ENCODE measurements at regions not wholly inside any gene's neighbourhood (a gene's known extent, or its start where the extent isn't known, plus 50 kb on each side); places are given as distances from the start of the nearest gene placed in this dataset.
"Not testable (repeated sequence)": the region's sequence is repeated elsewhere in the genome, so short reads cannot be mapped to it uniquely, and the experiment has no call there.

GRCh38 chrX:140298960-140299825 lies 205.7 kb downstream of the SOX3 start:
- Mint-ChIP-seq H3K27me3 (ENCODE audit: low read depth) (no peaks in the 10 kb centered on the region), H3K36me3 (ENCODE audit: low read depth) (no peaks in the 10 kb centered on the region), H3K4me3 (ENCODE audit: low read depth) (no peak overlapping the region), H3K9me3 (no peaks in the 10 kb centered on the region), H3K4me1 (ENCODE audit: low read depth) (no peaks in the 10 kb centered on the region), H3K27ac (no peak overlapping the region)
- no peak for DNase-seq (ENCODE audit: low spot score)
- intact Hi-C loops (cut with micrococcal nuclease), result no loop called here

GRCh38 chrX:140297273-140297672 lies 207.6 kb downstream of the SOX3 start:
- no peaks in the 10 kb centered on the region for H3K4me1 Mint-ChIP-seq (ENCODE audit: low read depth)
- no peaks in the 10 kb centered on the region for H3K27me3 Mint-ChIP-seq (ENCODE audit: low read depth)
- H3K4me3 Mint-ChIP-seq (ENCODE audit: low read depth), result no peak overlapping the region
- H3K9me3 Mint-ChIP-seq, result no peaks in the 10 kb centered on the region
- H3K27ac Mint-ChIP-seq, result no peak overlapping the region
- DNase-seq (ENCODE audit: low spot score), result no peak
- no peaks in the 10 kb centered on the region for H3K36me3 Mint-ChIP-seq (ENCODE audit: low read depth)
- intact Hi-C loops (cut with micrococcal nuclease), result no loop called here

- Mint-ChIP-seq H3K4me3 (ENCODE audit: low read depth) (no peak overlapping the region), H3K27me3 (ENCODE audit: low read depth) (no peaks in the 10 kb centered on the region), H3K27ac (no peak overlapping the region), H3K36me3 (ENCODE audit: low read depth) (no peaks in the 10 kb centered on the region), H3K4me1 (ENCODE audit: low read depth) (no peaks in the 10 kb centered on the region), H3K9me3 (peaks cover 3% of the 10 kb centered on the region)
- intact Hi-C loops (cut with micrococcal nuclease), result no loop called here
- no peak for DNase-seq (ENCODE audit: low spot score)
Observed at GRCh38 chrX:140292961-140293360, 211.9 kb downstream of the SOX3 start.

GRCh38 chrX:140292188-140292587 lies 212.7 kb downstream of the SOX3 start:
- no peaks in the 10 kb centered on the region for H3K36me3 Mint-ChIP-seq (ENCODE audit: low read depth)
- no peak overlapping the region for H3K4me3 Mint-ChIP-seq (ENCODE audit: low read depth)
- peaks cover 3% of the 10 kb centered on the region for H3K9me3 Mint-ChIP-seq
- H3K27me3 Mint-ChIP-seq (ENCODE audit: low read depth), result no peaks in the 10 kb centered on the region
- no peaks in the 10 kb centered on the region for H3K4me1 Mint-ChIP-seq (ENCODE audit: low read depth)
- DNase-seq (ENCODE audit: low spot score), result no peak
- no peak overlapping the region for H3K27ac Mint-ChIP-seq
- intact Hi-C loops (cut with micrococcal nuclease), result no loop called here

- Mint-ChIP-seq H3K27ac (no peak overlapping the region), H3K27me3 (ENCODE audit: low read depth) (no peaks in the 10 kb centered on the region), H3K4me3 (ENCODE audit: low read depth) (no peak overlapping the region), H3K9me3 (no peaks in the 10 kb centered on the region), H3K36me3 (ENCODE audit: low read depth) (no peaks in the 10 kb centered on the region), H3K4me1 (ENCODE audit: low read depth) (no peaks in the 10 kb centered on the region)
- DNase-seq (ENCODE audit: low spot score), result no peak
- intact Hi-C loops (cut with micrococcal nuclease), result no loop called here
Observed at GRCh38 chrX:140274811-140275525, 229.9 kb downstream of the SOX3 start.

- H3K4me3 Mint-ChIP-seq (ENCODE audit: low read depth), result no peak overlapping the region
- no peaks in the 10 kb centered on the region for H3K27me3 Mint-ChIP-seq (ENCODE audit: low read depth)
- H3K9me3 Mint-ChIP-seq, result no peaks in the 10 kb centered on the region
- H3K36me3 Mint-ChIP-seq (ENCODE audit: low read depth), result no peaks in the 10 kb centered on the region
- no peaks in the 10 kb centered on the region for H3K4me1 Mint-ChIP-seq (ENCODE audit: low read depth)
- H3K27ac Mint-ChIP-seq, result no peak overlapping the region
- no peak for DNase-seq (ENCODE audit: low spot score)
- intact Hi-C loops (cut with micrococcal nuclease), result no loop called here
Observed at GRCh38 chrX:140273921-140274320, 230.9 kb downstream of the SOX3 start.

GRCh38 chrX:140250391-140250790 lies 254.5 kb downstream of the SOX3 start:
- no peaks in the 10 kb centered on the region for H3K36me3 Mint-ChIP-seq (ENCODE audit: low read depth)
- intact Hi-C loops (cut with micrococcal nuclease), result no loop called here
- no peak overlapping the region for H3K4me3 Mint-ChIP-seq (ENCODE audit: low read depth)
- H3K27me3 Mint-ChIP-seq (ENCODE audit: low read depth), result no peaks in the 10 kb centered on the region
- DNase-seq (ENCODE audit: low spot score), result no peak
- H3K9me3 Mint-ChIP-seq, result no peaks in the 10 kb centered on the region
- H3K4me1 Mint-ChIP-seq (ENCODE audit: low read depth), result no peaks in the 10 kb centered on the region
- H3K27ac Mint-ChIP-seq, result no peak overlapping the region

GRCh38 chrX:140249088-140249487 lies 255.8 kb downstream of the SOX3 start:
- no peaks in the 10 kb centered on the region for H3K27me3 Mint-ChIP-seq (ENCODE audit: low read depth)
- intact Hi-C loops (cut with micrococcal nuclease), result no loop called here
- no peaks in the 10 kb centered on the region for H3K36me3 Mint-ChIP-seq (ENCODE audit: low read depth)
- no peaks in the 10 kb centered on the region for H3K4me1 Mint-ChIP-seq (ENCODE audit: low read depth)
- H3K9me3 Mint-ChIP-seq, result no peaks in the 10 kb centered on the region
- no peak overlapping the region for H3K4me3 Mint-ChIP-seq (ENCODE audit: low read depth)
- H3K27ac Mint-ChIP-seq, result no peak overlapping the region
- DNase-seq (ENCODE audit: low spot score), result no peak

GRCh38 chrX:140229191-140229590 lies 263.9 kb upstream of the CXorf66 start:
- intact Hi-C loops (cut with micrococcal nuclease), result no loop called here
- no peak overlapping the region for H3K4me3 Mint-ChIP-seq (ENCODE audit: low read depth)
- peaks cover 5% of the 10 kb centered on the region for H3K9me3 Mint-ChIP-seq
- H3K4me1 Mint-ChIP-seq (ENCODE audit: low read depth), result no peaks in the 10 kb centered on the region
- no peaks in the 10 kb centered on the region for H3K27me3 Mint-ChIP-seq (ENCODE audit: low read depth)
- H3K27ac Mint-ChIP-seq, result no peak overlapping the region
- no peak for DNase-seq (ENCODE audit: low spot score)
- H3K36me3 Mint-ChIP-seq (ENCODE audit: low read depth), result no peaks in the 10 kb centered on the region

- DNase-seq (ENCODE audit: low spot score); H3K4me1 Mint-ChIP-seq (ENCODE audit: low read depth); H3K9me3 Mint-ChIP-seq; H3K36me3 Mint-ChIP-seq (ENCODE audit: low read depth); H3K27me3 Mint-ChIP-seq (ENCODE audit: low read depth); H3K27ac Mint-ChIP-seq; intact Hi-C loops (cut with micrococcal nuclease); H3K4me3 Mint-ChIP-seq (ENCODE audit: low read depth): not testable (repeated sequence)
Observed at GRCh38 chrX:140226037-140226436, 260.7 kb upstream of the CXorf66 start.

- H3K36me3 Mint-ChIP-seq (ENCODE audit: low read depth); DNase-seq (ENCODE audit: low spot score); H3K9me3 Mint-ChIP-seq; intact Hi-C loops (cut with micrococcal nuclease); H3K4me3 Mint-ChIP-seq (ENCODE audit: low read depth); H3K27me3 Mint-ChIP-seq (ENCODE audit: low read depth); H3K27ac Mint-ChIP-seq; H3K4me1 Mint-ChIP-seq (ENCODE audit: low read depth): not testable (repeated sequence)
Observed at GRCh38 chrX:140215894-140216293, 250.6 kb upstream of the CXorf66 start.

- H3K27me3 Mint-ChIP-seq (ENCODE audit: low read depth); H3K4me3 Mint-ChIP-seq (ENCODE audit: low read depth); intact Hi-C loops (cut with micrococcal nuclease); DNase-seq (ENCODE audit: low spot score); H3K27ac Mint-ChIP-seq; H3K9me3 Mint-ChIP-seq; H3K4me1 Mint-ChIP-seq (ENCODE audit: low read depth); H3K36me3 Mint-ChIP-seq (ENCODE audit: low read depth): not testable (repeated sequence)
Observed at GRCh38 chrX:140214518-140214917, 249.2 kb upstream of the CXorf66 start.

GRCh38 chrX:140206657-140207056 lies 241.3 kb upstream of the CXorf66 start:
- no peak overlapping the region for H3K4me3 Mint-ChIP-seq (ENCODE audit: low read depth)
- intact Hi-C loops (cut with micrococcal nuclease), result no loop called here
- no peaks in the 10 kb centered on the region for H3K9me3 Mint-ChIP-seq
- DNase-seq (ENCODE audit: low spot score), result no peak
- H3K4me1 Mint-ChIP-seq (ENCODE audit: low read depth), result no peaks in the 10 kb centered on the region
- H3K36me3 Mint-ChIP-seq (ENCODE audit: low read depth), result no peaks in the 10 kb centered on the region
- no peak overlapping the region for H3K27ac Mint-ChIP-seq
- no peaks in the 10 kb centered on the region for H3K27me3 Mint-ChIP-seq (ENCODE audit: low read depth)

Measured in activated T-helper 2 cell treated with anti-CD3 and anti-CD28 coated beads, Interferon-gamma antibody, Interleukin-2, Interleukin-4, amounts not matched to agents 10 μg/mL and 5 μg/mL and 100 μg/mL, durations not matched to agents 14 hours and 24 hours and 36 hours (primary cell).